GM19099 (cell line): ENCODE measurements at regions not wholly inside any gene's neighbourhood (a gene's known extent, or its start where the extent isn't known, plus 50 kb on each side); places are given as distances from the start of the nearest gene placed in this dataset.

Experiments
- POLR2A ChIP-seq: IDR thresholded peaks from 3 replicates; pipeline ENCODE4 v1.6.1; 2011; ENCODE audit warnings: low read depth; ENCODE audit not compliant: insufficient read length; ENCODE audit errors: extremely low read depth

- TF ChIP-seq POLR2A = peak; percentile 71
Measured at GRCh38 chr1:39105061-39105840, 79.1 kb downstream of the NDUFS5 start.

GRCh38 chr1:39105841-39106765 lies 80.0 kb downstream of the NDUFS5 start:
- TF ChIP-seq POLR2A = peak; percentile 62

- TF ChIP-seq POLR2A = no peak
Measured at GRCh38 chr1:39106801-39107327, 80.7 kb downstream of the NDUFS5 start.

GRCh38 chr1:39107341-39108290 lies 81.5 kb downstream of the NDUFS5 start:
- TF ChIP-seq POLR2A = no peak

GRCh38 chr1:39109644-39110043 lies 83.5 kb downstream of the NDUFS5 start:
- TF ChIP-seq POLR2A = no peak

- no peak for TF ChIP-seq POLR2A
Measured at GRCh38 chr1:39110325-39110851, 84.2 kb downstream of the NDUFS5 start.

- no peak for TF ChIP-seq POLR2A
Measured at GRCh38 chr1:39110882-39111281, 84.7 kb downstream of the NDUFS5 start.

- TF ChIP-seq POLR2A = no peak
Measured at GRCh38 chr1:39113109-39113743, 87.1 kb downstream of the NDUFS5 start.

- no peak for TF ChIP-seq POLR2A
Measured at GRCh38 chr1:39115271-39116110, 89.0 kb upstream of the MACF1 start.

- no peak for TF ChIP-seq POLR2A
Measured at GRCh38 chr1:39116116-39116607, 88.3 kb upstream of the MACF1 start.

- no peak for TF ChIP-seq POLR2A
Measured at GRCh38 chr1:39116860-39117728, 87.4 kb upstream of the MACF1 start.
